ENCODE measurements at regions not wholly inside any gene's neighbourhood (a gene's known extent, or its start where the extent isn't known, plus 50 kb on each side); places are given as distances from the start of the nearest gene placed in this dataset.

GRCh38 chr14:42269234-42269633 is 662.6 kb downstream of the LRFN5 start:
- H3K4me3 Mint-ChIP-seq = no peak overlapping the region
- no peak overlapping the region for H3K27ac Mint-ChIP-seq (ENCODE audit: unreplicated experiment)
- DNase-seq (ENCODE audit: low read depth, low spot score) = no peak
- peaks cover 6% of the 10 kb centered on the region for H3K9me3 Mint-ChIP-seq
- H3K4me1 Mint-ChIP-seq = no peaks in the 10 kb centered on the region
- peaks cover 3% of the 10 kb centered on the region for H3K36me3 Mint-ChIP-seq (ENCODE audit: low read depth)
- no peak for TF ChIP-seq CTCF (conservative IDR thresholded peaks at IDR 0.05)
- no peaks in the 10 kb centered on the region for H3K27me3 Mint-ChIP-seq (ENCODE audit: low read depth)

- H3K4me3 Mint-ChIP-seq = no peak overlapping the region
- H3K27me3 Mint-ChIP-seq (ENCODE audit: low read depth) = no peaks in the 10 kb centered on the region
- TF ChIP-seq CTCF (conservative IDR thresholded peaks at IDR 0.05) = no peak
- peaks cover 4% of the 10 kb centered on the region for H3K9me3 Mint-ChIP-seq
- H3K36me3 Mint-ChIP-seq (ENCODE audit: low read depth) = peaks cover 4% of the 10 kb centered on the region
- no peaks in the 10 kb centered on the region for H3K4me1 Mint-ChIP-seq
- DNase-seq (ENCODE audit: low read depth, low spot score) = no peak
- H3K27ac Mint-ChIP-seq (ENCODE audit: unreplicated experiment) = no peak overlapping the region
Measured at GRCh38 chr14:42248131-42248530, 641.5 kb downstream of the LRFN5 start.

GRCh38 chr14:42241101-42241500 is 634.4 kb downstream of the LRFN5 start:
- H3K4me1 Mint-ChIP-seq = no peaks in the 10 kb centered on the region
- no peaks in the 10 kb centered on the region for H3K27me3 Mint-ChIP-seq (ENCODE audit: low read depth)
- no peak overlapping the region for H3K4me3 Mint-ChIP-seq
- H3K36me3 Mint-ChIP-seq (ENCODE audit: low read depth) = peaks cover 11% of the 10 kb centered on the region
- peaks cover 14% of the 10 kb centered on the region for H3K9me3 Mint-ChIP-seq
- DNase-seq (ENCODE audit: low read depth, low spot score) = no peak
- TF ChIP-seq CTCF (conservative IDR thresholded peaks at IDR 0.05) = no peak
- no peak overlapping the region for H3K27ac Mint-ChIP-seq (ENCODE audit: unreplicated experiment)

- Mint-ChIP-seq H3K4me1 (no peaks in the 10 kb centered on the region), H3K9me3 (peaks cover 3% of the 10 kb centered on the region), H3K36me3 (ENCODE audit: low read depth) (no peaks in the 10 kb centered on the region), H3K27me3 (ENCODE audit: low read depth) (no peaks in the 10 kb centered on the region), H3K4me3 (no peak overlapping the region), H3K27ac (ENCODE audit: unreplicated experiment) (no peak overlapping the region)
- no peak for TF ChIP-seq CTCF (conservative IDR thresholded peaks at IDR 0.05)
- no peak for DNase-seq (ENCODE audit: low read depth, low spot score)
Measured at GRCh38 chr14:42229976-42230375, 623.3 kb downstream of the LRFN5 start.

- no peak for TF ChIP-seq CTCF (conservative IDR thresholded peaks at IDR 0.05)
- H3K9me3 Mint-ChIP-seq = peaks cover 3% of the 10 kb centered on the region
- no peak overlapping the region for H3K4me3 Mint-ChIP-seq
- H3K27ac Mint-ChIP-seq (ENCODE audit: unreplicated experiment) = no peak overlapping the region
- DNase-seq (ENCODE audit: low read depth, low spot score) = no peak
- H3K27me3 Mint-ChIP-seq (ENCODE audit: low read depth) = no peaks in the 10 kb centered on the region
- no peaks in the 10 kb centered on the region for H3K36me3 Mint-ChIP-seq (ENCODE audit: low read depth)
- H3K4me1 Mint-ChIP-seq = no peaks in the 10 kb centered on the region
Measured at GRCh38 chr14:42229294-42229693, 622.6 kb downstream of the LRFN5 start.

- Mint-ChIP-seq H3K27me3 (ENCODE audit: low read depth) (no peaks in the 10 kb centered on the region), H3K4me3 (no peak overlapping the region), H3K27ac (ENCODE audit: unreplicated experiment) (no peak overlapping the region), H3K36me3 (ENCODE audit: low read depth) (no peaks in the 10 kb centered on the region), H3K9me3 (peaks cover 3% of the 10 kb centered on the region), H3K4me1 (no peaks in the 10 kb centered on the region)
- DNase-seq (ENCODE audit: low read depth, low spot score) = no peak
- TF ChIP-seq CTCF (conservative IDR thresholded peaks at IDR 0.05) = no peak
Measured at GRCh38 chr14:42228611-42229010, 621.9 kb downstream of the LRFN5 start.

Measured in neural crest cell (in vitro differentiated cells).